HG02884 (cell line): ENCODE measurements at regions not wholly inside any gene's neighbourhood (a gene's known extent, or its start where the extent isn't known, plus 50 kb on each side); places are given as distances from the start of the nearest gene placed in this dataset.
"Not testable (repeated sequence)": the region's sequence is repeated elsewhere in the genome, so short reads cannot be mapped to it uniquely, and the experiment has no call there.

Experiments used
- ATAC-seq: cut with Tn5 transposase; IDR thresholded peaks from one replicate; pipeline ENCODE4 v1.9.1; 2021; ENCODE audit warnings: mild to moderate bottlenecking, moderate library complexity; ENCODE audit not compliant: unreplicated experiment

- ATAC-seq = peak; percentile 62
These were observed 94.4 kb downstream of the SH3GLB1 start for GRCh38 chr1:86798608-86799291.

DNA sequence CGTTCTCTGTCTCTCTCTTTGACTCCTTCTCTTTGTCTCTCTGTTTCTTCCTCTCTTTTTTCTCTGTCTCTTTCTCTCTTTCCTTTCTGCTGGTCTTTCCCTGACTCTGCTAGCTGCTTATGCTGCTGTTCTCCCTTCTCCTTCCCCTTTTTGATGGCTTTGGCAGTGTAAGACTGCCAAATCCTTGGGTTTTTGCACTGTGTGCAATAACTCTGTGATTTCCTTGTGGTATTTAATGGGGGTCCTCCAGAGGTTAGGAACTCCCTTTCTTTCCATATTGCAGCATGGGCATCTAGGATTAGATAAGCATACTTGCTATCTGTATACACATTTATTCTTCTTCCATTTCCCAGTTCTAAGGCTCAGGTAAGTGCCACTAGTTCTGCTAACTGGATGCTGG lies 99.3 kb downstream of the SH3GLB1 start:
- ATAC-seq = not testable (repeated sequence)

- ATAC-seq = not testable (repeated sequence)
These were observed 101.6 kb downstream of the SH3GLB1 start for GRCh38 chr1:86805898-86806519.

DNA sequence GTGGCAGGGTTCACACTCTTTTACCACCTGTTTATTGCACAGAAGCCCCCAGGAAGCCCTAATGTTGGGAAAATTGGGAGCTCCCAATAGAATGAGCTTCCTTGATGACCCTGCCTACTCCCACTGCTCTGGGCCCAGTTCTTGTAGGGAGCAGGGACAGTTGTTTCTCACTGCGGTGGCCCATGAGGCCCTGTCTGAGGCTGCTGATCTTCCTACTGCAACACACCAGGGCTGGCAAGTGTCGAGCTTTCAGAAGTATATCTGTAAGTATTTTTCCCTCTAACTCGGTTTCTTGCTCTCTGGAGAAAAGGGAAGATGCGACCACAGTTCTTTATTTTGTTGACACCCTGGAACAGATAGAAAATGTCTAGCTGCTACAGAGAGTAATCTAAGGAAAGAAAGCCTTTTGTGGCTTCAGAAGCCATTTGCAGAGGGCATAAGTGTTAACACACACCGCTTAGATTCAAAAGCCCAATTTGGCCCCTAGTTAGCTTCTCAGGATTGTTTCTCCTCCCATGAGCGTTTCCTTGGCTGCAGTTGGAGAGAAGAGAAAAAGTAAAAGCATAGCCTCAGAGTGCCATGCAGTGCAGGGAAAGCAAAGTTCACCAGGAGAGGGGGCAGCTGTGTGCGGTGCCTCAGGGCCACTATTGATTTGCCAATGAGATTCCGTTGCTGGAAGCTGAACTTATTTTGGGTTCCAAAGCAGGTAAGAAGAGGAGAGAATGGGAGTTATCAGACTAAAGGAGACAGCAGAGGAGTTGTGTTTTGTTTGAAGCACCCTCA lies 102.6 kb downstream of the SELENOF start:
- no peak for ATAC-seq

- ATAC-seq = no peak
These were observed 101.6 kb downstream of the SELENOF start for GRCh38 chr1:86812286-86812685.
